Endodermal cell (in vitro differentiated cells): ENCODE measurements at regions not wholly inside any gene's neighbourhood (a gene's known extent, or its start where the extent isn't known, plus 50 kb on each side); places are given as distances from the start of the nearest gene placed in this dataset.

Experiments used
- DNase-seq: peaks from one replicate; pipeline ENCODE4 v3.0.0-alpha.2; 2017
- H3K27ac ChIP-seq: 2 replicates; pipeline ENCODE4 v1.5.1; 2013; ENCODE audit warnings: mild to moderate bottlenecking, low read depth, low read length, moderate library complexity
- H3K27me3 ChIP-seq: 2 replicates; pipeline ENCODE4 v1.6.1; 2013; ENCODE audit warnings: mild to moderate bottlenecking, low read length, moderate library complexity; ENCODE audit not compliant: insufficient read depth, control insufficient read depth, poor library complexity, severe bottlenecking
- H3K36me3 ChIP-seq: 2 replicates; pipeline ENCODE4 v1.7.0; 2013; ENCODE audit warnings: mild to moderate bottlenecking, low read length, moderate library complexity; ENCODE audit not compliant: control insufficient read depth, insufficient read depth
- H3K4me1 ChIP-seq: one replicate; pipeline ENCODE4 v1.7.0; 2013; ENCODE audit warnings: low read length; ENCODE audit not compliant: control insufficient read depth, insufficient read depth
- H3K4me3 ChIP-seq: 2 replicates; pipeline ENCODE4 v1.5.1; 2013; ENCODE audit warnings: mild to moderate bottlenecking, low read length, moderate library complexity
- H3K9ac ChIP-seq: 2 replicates; pipeline ENCODE4 v1.6.1; 2013; ENCODE audit warnings: mild to moderate bottlenecking, low read length, moderate library complexity; ENCODE audit not compliant: poor library complexity, severe bottlenecking; ENCODE audit errors: extremely low read depth
- H3K9me3 ChIP-seq: 2 replicates; pipeline ENCODE4 v1.6.1; 2013; ENCODE audit warnings: mild to moderate bottlenecking, low read length, moderate library complexity; ENCODE audit not compliant: control insufficient read depth
- H3K27ac Mint-ChIP-seq: 2 replicates; pipeline ENCODE4 v1.8.0; 2020; ENCODE audit warnings: mixed read lengths
- H3K27me3 Mint-ChIP-seq: 2 replicates; pipeline ENCODE4 v1.8.0; 2021; ENCODE audit warnings: mild to moderate bottlenecking, mixed read lengths; ENCODE audit not compliant: insufficient read depth
- H3K36me3 Mint-ChIP-seq: 2 replicates; pipeline ENCODE4 v1.8.0; 2020; ENCODE audit warnings: low read depth, mixed read lengths
- H3K4me1 Mint-ChIP-seq: 2 replicates; pipeline ENCODE4 v1.8.0; 2020; ENCODE audit warnings: mixed read lengths
- H3K4me3 Mint-ChIP-seq: 2 replicates; pipeline ENCODE4 v1.8.0; 2020; ENCODE audit warnings: mild to moderate bottlenecking, moderate library complexity, mixed read lengths
- H3K9me3 Mint-ChIP-seq: 2 replicates; pipeline ENCODE4 v1.8.0; 2020; ENCODE audit warnings: mild to moderate bottlenecking, mixed read lengths
- CTCF ChIP-seq: fragments of 200-600 bp; sonication (generic); conservative IDR thresholded peaks from 2 replicates; pipeline ENCODE4 v1.5.0; 2021; ENCODE audit warnings: antibody characterized with exemption, mild to moderate bottlenecking
- WGBS, 2 experiments: methylation state at CpG; one replicate each; pipeline versions ENCODE4 v1.1.5 to v1.1.7; 2013; ENCODE audit warnings: missing lambda C conversion rate in 2 of 2, mixed read lengths in 1 of 2; ENCODE audit not compliant: insufficient coverage in 1 of 2, insufficient read length in 1 of 2; 5-methylcytosine and 5-hydroxymethylcytosine counted together

GRCh38 chr21:17428980-17429379, 83.9 kb upstream of the CXADR start:
- H3K9me3 Mint-ChIP-seq, result peaks cover 7% of the 10 kb centered on the region
- H3K36me3 Mint-ChIP-seq, result no peaks in the 10 kb centered on the region

GRCh38 chr21:17429936-17430335, 82.9 kb upstream of the CXADR start:
- Mint-ChIP-seq H3K4me3 (no peak overlapping the region), H3K27ac (no peak overlapping the region), H3K36me3 (no peaks in the 10 kb centered on the region), H3K4me1 (peaks cover 6% of the 10 kb centered on the region), H3K9me3 (peaks cover 7% of the 10 kb centered on the region), H3K27me3 (peaks cover 4% of the 10 kb centered on the region)
- TF ChIP-seq CTCF, result no peak
- H3K27me3 ChIP-seq, result no peaks in the 10 kb centered on the region
- H3K9me3 ChIP-seq, result no peaks in the 10 kb centered on the region
- H3K4me1 ChIP-seq, result no peaks in the 10 kb centered on the region
- no peak overlapping the region for H3K27ac ChIP-seq
- DNase-seq, result no peak
- H3K4me3 ChIP-seq, result no peak overlapping the region
- 93 to 100% methylated on average over 1 to 3 of the region's 3 CpGs for WGBS, 2 experiments
- H3K9ac ChIP-seq, result no peak overlapping the region
- no peaks in the 10 kb centered on the region for H3K36me3 ChIP-seq

More at GRCh38 chr21:17428980-17429379, 83.9 kb upstream of the CXADR start:
- Histone ChIP-seq H3K4me3 (no peak overlapping the region), H3K9ac (no peak overlapping the region), H3K27ac (no peak overlapping the region), H3K36me3 (no peaks in the 10 kb centered on the region), H3K27me3 (no peaks in the 10 kb centered on the region), H3K9me3 (no peaks in the 10 kb centered on the region), H3K4me1 (no peaks in the 10 kb centered on the region)
- no peak overlapping the region for H3K4me3 Mint-ChIP-seq
- DNase-seq, result no peak
- H3K4me1 Mint-ChIP-seq, result peaks cover 6% of the 10 kb centered on the region
- H3K27ac Mint-ChIP-seq, result no peak overlapping the region
- peaks cover 4% of the 10 kb centered on the region for H3K27me3 Mint-ChIP-seq
- 88 to 97% methylated on average over 4 to 5 of the region's 5 CpGs for WGBS, 2 experiments
- no peak for TF ChIP-seq CTCF

- Mint-ChIP-seq H3K27me3 (peaks cover 5% of the 10 kb centered on the region), H3K27ac (no peak overlapping the region), H3K9me3 (no peaks in the 10 kb centered on the region), H3K4me1 (peaks cover 22% of the 10 kb centered on the region), H3K4me3 (no peak overlapping the region), H3K36me3 (no peaks in the 10 kb centered on the region)
- DNase-seq, result no peak
- Histone ChIP-seq H3K36me3 (no peaks in the 10 kb centered on the region), H3K4me1 (peaks cover 7% of the 10 kb centered on the region), H3K27me3 (no peaks in the 10 kb centered on the region), H3K27ac (no peak overlapping the region), H3K9ac (no peak overlapping the region), H3K9me3 (no peaks in the 10 kb centered on the region), H3K4me3 (no peak overlapping the region)
- 90 to 100% methylated on average over 2 of the region's 3 CpGs for WGBS, 2 experiments
- TF ChIP-seq CTCF, result no peak
Measured at GRCh38 chr21:17432732-17433057, 80.1 kb upstream of the CXADR start.
